SJCRH30 (cell line): ENCODE measurements at regions not wholly inside any gene's neighbourhood (a gene's known extent, or its start where the extent isn't known, plus 50 kb on each side); places are given as distances from the start of the nearest gene placed in this dataset.
"Not testable (repeated sequence)": the region's sequence is repeated elsewhere in the genome, so short reads cannot be mapped to it uniquely, and the experiment has no call there.

Experiments used
- DNase-seq, 2 experiments: peaks; one replicate each; pipeline ENCODE4 v3.0.0-alpha.2; 2015 to 2020
- H3K27ac ChIP-seq: fragments of 250-450 bp; sonication (Bioruptor Pico); 2 replicates; pipeline ENCODE4 v1.5.1; 2020; ENCODE audit warnings: mild to moderate bottlenecking, moderate library complexity
- H3K27me3 ChIP-seq: fragments of 250-450 bp; sonication (Bioruptor Pico); 2 replicates; pipeline ENCODE4 v1.5.1; 2020; ENCODE audit warnings: mild to moderate bottlenecking, moderate library complexity
- H3K36me3 ChIP-seq: fragments of 250-450 bp; sonication (Bioruptor Pico); 2 replicates; pipeline ENCODE4 v1.5.1; 2020; ENCODE audit warnings: mild to moderate bottlenecking, moderate library complexity
- H3K4me1 ChIP-seq: fragments of 250-450 bp; sonication (Bioruptor Pico); 2 replicates; pipeline ENCODE4 v1.5.1; 2020; ENCODE audit warnings: mild to moderate bottlenecking, moderate library complexity
- H3K4me3 ChIP-seq: fragments of 250-450 bp; sonication (Bioruptor Pico); 2 replicates; pipeline ENCODE4 v1.5.1; 2020; ENCODE audit warnings: mild to moderate bottlenecking, moderate library complexity
- H3K9me3 ChIP-seq: fragments of 250-450 bp; sonication (Bioruptor Pico); replicated peaks from 2 replicates; pipeline ENCODE4 v1.5.1; 2020; ENCODE audit warnings: mild to moderate bottlenecking, moderate library complexity

DNA sequence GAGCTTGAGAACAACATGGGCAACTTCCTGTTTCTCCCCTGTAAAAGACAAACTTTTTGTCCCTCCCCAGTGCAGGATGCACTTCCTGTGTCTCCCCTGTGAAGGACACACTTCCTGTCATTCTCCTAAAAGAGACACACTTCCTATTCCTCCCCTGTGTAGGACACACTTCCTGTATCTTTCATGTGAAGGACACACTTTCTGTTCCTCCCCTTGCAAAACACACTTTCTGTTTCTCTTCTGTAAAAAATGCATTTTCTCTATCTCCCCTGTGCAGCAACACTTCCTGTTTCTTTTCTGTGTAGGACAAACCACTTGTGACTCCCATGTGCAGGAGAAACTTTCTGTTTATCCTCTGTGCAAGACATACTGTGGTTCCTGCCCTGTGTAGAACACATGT, 488.6 kb upstream of the USP9Y start:
- Histone ChIP-seq H3K4me3 (no peak overlapping the region), H3K36me3 (no peaks in the 10 kb centered on the region), H3K4me1 (no peaks in the 10 kb centered on the region), H3K9me3 (no peaks in the 10 kb centered on the region), H3K27me3 (no peaks in the 10 kb centered on the region), H3K27ac (no peak overlapping the region)
- DNase-seq = no peak

DNA sequence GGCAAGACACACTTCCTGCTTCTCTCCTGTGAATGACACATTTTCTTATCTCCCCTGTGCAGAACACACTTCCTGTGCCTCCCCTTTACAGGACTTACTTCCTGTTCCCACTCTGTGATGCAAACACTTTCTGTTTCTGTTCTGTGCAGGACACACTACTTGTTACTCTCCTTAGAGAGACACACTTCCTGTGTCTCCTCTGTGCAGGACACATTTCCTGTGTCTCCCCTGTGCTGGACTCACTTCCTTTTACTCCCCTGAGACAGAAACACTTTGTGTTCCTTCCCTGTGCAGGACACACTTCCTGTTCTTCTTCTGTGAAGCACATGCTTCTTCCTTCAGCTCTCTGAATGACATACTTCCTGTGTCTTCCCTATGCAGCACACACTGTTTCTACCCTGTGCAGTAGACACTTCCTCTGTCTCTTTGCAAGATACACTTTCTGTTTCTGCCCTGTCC, 485.4 kb upstream of the USP9Y start:
- Histone ChIP-seq H3K36me3 (no peaks in the 10 kb centered on the region), H3K4me3 (no peak overlapping the region), H3K27me3 (no peaks in the 10 kb centered on the region), H3K27ac (no peak overlapping the region), H3K9me3 (no peaks in the 10 kb centered on the region), H3K4me1 (no peaks in the 10 kb centered on the region)
- no peak for DNase-seq

DNA sequence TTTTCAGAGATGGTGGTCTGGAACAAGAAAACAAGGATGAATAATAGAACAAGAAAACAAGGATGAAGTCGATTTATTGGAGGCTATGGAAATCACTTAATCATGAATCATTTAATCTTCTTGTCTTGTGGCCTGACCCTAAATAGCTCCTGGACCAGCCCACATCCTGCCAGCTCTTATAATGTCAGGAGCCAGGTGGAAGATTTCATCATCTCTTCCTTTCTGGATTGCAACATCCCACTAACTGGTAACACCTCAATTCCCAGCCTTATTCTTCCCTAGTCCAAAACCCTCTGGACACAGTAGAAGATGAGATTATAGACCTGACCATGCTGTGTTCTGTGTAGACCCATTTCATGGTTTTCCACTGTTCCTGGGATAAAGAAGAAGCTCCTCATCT, 470.1 kb upstream of the USP9Y start:
- no peak overlapping the region for H3K27ac ChIP-seq
- H3K4me3 ChIP-seq = no peak overlapping the region
- H3K9me3 ChIP-seq = no peaks in the 10 kb centered on the region
- H3K27me3 ChIP-seq = no peaks in the 10 kb centered on the region
- DNase-seq = no peak
- H3K4me1 ChIP-seq = no peaks in the 10 kb centered on the region
- no peaks in the 10 kb centered on the region for H3K36me3 ChIP-seq

DNA sequence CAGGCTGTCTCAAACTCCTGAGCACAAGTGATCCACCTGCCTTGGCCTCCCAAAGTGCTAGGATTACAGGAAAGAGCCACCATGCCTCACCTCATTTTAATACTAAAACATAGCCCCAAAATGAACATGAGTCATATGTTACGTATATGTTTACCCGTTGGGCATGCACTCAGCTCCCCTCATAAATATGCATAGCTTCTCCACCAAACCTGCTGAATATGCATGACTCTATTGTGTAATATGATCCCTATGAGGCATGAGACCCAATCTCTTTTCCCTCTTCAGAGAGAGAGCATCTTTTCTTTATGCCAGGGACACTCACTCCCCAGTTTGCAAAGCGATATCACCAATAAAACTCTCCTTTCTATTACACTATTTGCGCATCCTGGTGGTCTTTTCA, 464.6 kb upstream of the USP9Y start:
- Histone ChIP-seq H3K4me3 (no peak overlapping the region), H3K4me1 (no peaks in the 10 kb centered on the region), H3K36me3 (no peaks in the 10 kb centered on the region), H3K27ac (no peak overlapping the region), H3K27me3 (no peaks in the 10 kb centered on the region), H3K9me3 (no peaks in the 10 kb centered on the region)
- DNase-seq = no peak

DNA sequence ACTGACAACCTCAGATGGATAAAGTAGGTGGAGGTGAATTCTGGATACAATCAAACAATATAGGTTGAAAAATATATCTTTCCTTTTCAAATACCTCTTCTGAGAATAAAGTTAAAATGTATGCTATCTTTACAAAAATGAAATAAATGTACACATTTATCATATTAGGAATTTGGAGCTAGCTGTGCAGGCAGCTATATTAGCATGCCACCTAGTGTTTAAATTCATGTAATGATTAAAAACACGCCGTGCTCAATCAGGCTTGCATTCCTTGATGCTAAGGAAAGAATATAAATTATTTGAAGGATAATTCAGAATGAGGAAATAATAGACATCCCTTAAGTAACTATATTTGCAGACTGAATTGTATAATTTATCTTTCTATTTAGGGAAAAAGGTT, 460.7 kb upstream of the USP9Y start:
- H3K27ac ChIP-seq, H3K36me3 ChIP-seq, H3K27me3 ChIP-seq, H3K4me3 ChIP-seq, H3K9me3 ChIP-seq, DNase-seq, H3K4me1 ChIP-seq: not testable (repeated sequence)

DNA sequence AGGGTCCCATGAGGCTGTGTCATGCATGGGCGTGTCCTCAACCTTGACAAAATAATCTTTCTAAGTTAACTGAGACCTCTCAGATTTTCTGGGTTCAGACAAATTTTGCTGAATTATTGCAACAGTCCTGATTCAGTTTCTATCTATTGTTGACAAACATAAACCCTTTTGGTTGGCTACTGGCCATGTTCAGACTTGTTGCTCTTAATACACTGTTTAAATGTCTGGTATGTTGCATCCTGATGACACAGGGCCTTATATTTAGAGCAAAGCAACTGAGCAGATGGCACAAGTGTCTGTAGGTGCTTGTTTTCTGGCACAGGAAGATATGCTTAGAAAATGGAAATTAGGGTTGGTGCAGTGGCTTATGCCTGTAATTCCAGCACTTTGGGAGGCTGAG, 456.9 kb upstream of the USP9Y start:
- Histone ChIP-seq H3K4me3 (no peak overlapping the region), H3K27ac (no peak overlapping the region), H3K4me1 (no peaks in the 10 kb centered on the region), H3K9me3 (no peaks in the 10 kb centered on the region), H3K36me3 (no peaks in the 10 kb centered on the region), H3K27me3 (no peaks in the 10 kb centered on the region)
- no peak for DNase-seq

DNA sequence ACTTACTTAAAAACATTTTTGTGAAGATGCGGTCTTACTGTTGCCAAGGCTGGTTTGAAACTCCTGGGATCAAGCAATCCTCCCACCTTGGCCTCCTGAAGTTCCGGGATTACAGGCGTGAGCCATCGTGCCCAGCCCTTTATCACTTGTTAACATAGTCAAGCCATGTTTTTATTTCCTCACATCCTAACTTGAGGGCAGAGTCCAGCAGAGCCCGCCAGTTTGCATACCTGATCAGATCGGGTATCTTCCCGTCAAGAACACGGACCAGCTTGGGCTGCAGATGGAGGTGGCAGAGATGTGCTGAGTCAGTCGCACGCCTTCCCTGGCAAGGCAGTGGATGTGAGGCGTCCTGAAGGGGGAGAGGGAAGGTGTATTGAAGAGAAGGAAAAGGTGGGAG, 447.3 kb upstream of the USP9Y start:
- Histone ChIP-seq H3K4me1 (no peaks in the 10 kb centered on the region), H3K9me3 (no peaks in the 10 kb centered on the region), H3K36me3 (no peaks in the 10 kb centered on the region), H3K27ac (no peak overlapping the region), H3K27me3 (no peaks in the 10 kb centered on the region), H3K4me3 (no peak overlapping the region)
- no peak for DNase-seq

DNA sequence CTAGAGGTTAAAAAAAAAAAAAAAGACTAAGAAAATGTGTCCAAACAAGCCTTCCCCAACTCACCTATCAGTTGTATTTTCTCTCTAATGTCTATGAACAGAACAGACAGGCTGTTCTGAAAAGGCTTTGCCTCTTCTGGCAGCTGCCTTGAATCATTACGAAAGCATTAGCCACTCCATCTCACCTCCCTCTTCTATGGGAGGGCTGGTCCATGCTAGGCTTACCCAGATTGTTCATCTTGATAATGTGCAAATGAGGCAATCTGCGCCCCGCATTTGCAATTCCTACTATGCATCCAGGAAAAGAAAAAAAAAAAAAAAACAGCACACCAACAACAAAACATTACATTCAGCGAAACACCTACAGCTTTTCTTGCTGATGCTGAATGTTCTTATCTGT, 429.9 kb upstream of the USP9Y start:
- H3K27ac ChIP-seq = no peak overlapping the region
- DNase-seq = no peak
- H3K27me3 ChIP-seq = no peaks in the 10 kb centered on the region
- H3K36me3 ChIP-seq = no peaks in the 10 kb centered on the region
- H3K9me3 ChIP-seq = no peaks in the 10 kb centered on the region
- no peak overlapping the region for H3K4me3 ChIP-seq
- no peaks in the 10 kb centered on the region for H3K4me1 ChIP-seq

DNA sequence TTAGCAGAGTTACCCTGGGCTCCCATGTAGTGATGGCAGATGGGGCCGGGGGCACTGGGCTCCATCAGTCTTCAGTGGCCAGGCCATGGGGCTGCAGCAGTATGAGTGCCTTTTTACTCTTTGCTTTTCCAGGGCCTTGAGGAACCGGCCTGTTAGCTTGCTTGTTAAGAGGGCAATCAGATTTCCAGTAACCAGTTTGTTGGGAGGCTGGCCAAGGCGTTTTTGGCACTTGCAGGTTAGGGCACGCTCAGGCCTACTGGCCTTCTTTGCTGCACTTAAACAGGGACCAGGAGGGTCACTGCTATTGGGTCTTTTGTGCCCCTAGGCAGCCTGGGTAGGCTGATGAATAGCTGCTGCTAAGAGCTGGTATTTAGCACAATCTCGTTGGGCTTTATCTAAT, 415.4 kb upstream of the USP9Y start:
- Histone ChIP-seq H3K27ac (no peak overlapping the region), H3K36me3 (no peaks in the 10 kb centered on the region), H3K9me3 (no peaks in the 10 kb centered on the region), H3K27me3 (no peaks in the 10 kb centered on the region), H3K4me3 (no peak overlapping the region), H3K4me1 (no peaks in the 10 kb centered on the region)
- DNase-seq = no peak

DNA sequence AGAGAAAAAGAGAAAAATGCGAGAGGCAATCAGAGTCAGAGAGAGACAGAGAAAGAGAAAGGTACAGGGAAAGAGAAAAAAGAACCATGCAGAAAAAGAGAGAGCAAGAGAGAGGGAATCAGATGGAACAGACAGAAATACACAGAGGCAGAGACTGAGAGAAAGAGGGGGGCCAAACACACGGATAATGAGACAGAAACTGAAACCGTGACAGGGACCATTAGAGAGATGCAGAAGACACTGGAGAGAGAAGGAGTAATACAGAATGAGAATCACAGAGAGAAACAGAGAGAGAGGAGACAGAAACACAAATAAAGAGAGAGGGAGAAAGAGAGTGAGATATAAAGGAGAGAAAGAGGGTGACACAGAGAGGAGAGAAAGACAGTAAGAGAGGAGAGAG, 412.1 kb upstream of the USP9Y start:
- no peaks in the 10 kb centered on the region for H3K27me3 ChIP-seq

DNA sequence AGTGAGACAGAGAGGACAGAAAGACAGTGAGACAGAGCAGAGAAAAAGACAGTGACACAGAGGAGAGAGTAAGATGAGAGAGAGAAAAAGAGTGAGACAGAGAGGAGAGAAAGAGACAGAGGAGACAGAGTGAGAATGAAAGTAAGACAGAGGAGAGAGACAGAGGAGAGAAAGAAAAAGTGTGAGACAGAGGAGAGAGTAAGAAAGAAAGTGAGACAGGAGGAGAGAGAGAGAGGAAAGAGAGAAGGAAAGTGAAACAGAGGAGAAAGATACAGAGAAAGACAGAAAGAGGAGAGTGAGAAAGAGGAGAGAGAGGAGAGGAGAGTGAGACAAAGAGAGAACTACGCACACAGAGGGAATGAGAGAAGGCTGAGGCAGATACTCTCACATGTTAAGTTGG, 411.6 kb upstream of the USP9Y start:
- no peaks in the 10 kb centered on the region for H3K27me3 ChIP-seq
- H3K9me3 ChIP-seq = no peaks in the 10 kb centered on the region
- no peak overlapping the region for H3K4me3 ChIP-seq
- H3K27ac ChIP-seq = no peak overlapping the region
- no peaks in the 10 kb centered on the region for H3K4me1 ChIP-seq
- DNase-seq = no peak
- H3K36me3 ChIP-seq = no peaks in the 10 kb centered on the region

More for the DNA sequence above, 412.1 kb upstream of the USP9Y start:
- no peaks in the 10 kb centered on the region for H3K9me3 ChIP-seq
- no peaks in the 10 kb centered on the region for H3K4me1 ChIP-seq
- H3K27ac ChIP-seq = no peak overlapping the region
- no peaks in the 10 kb centered on the region for H3K36me3 ChIP-seq
- DNase-seq = no peak
- no peak overlapping the region for H3K4me3 ChIP-seq

DNA sequence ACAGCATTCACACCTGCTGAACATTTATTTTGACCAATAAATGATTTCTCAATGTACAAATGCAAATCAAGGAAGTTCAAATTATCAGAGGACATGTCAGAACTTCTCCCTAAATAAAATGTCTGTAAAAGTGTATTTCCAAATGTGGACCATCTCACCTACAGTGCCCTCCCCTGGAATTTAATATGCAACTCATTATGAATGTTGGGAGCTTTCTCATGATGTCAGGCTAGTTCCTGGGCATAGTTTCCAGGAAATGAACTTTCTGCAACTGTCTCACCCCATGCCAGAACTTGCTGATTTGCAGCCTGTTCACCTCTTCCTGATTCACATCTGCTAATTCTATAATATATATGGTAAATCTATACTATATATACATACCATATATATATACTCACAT, 408.5 kb upstream of the USP9Y start:
- DNase-seq = no peak
- H3K27me3 ChIP-seq = no peaks in the 10 kb centered on the region
- H3K4me3 ChIP-seq = no peak overlapping the region
- H3K9me3 ChIP-seq = no peaks in the 10 kb centered on the region
- H3K4me1 ChIP-seq = no peaks in the 10 kb centered on the region
- no peak overlapping the region for H3K27ac ChIP-seq
- H3K36me3 ChIP-seq = no peaks in the 10 kb centered on the region

DNA sequence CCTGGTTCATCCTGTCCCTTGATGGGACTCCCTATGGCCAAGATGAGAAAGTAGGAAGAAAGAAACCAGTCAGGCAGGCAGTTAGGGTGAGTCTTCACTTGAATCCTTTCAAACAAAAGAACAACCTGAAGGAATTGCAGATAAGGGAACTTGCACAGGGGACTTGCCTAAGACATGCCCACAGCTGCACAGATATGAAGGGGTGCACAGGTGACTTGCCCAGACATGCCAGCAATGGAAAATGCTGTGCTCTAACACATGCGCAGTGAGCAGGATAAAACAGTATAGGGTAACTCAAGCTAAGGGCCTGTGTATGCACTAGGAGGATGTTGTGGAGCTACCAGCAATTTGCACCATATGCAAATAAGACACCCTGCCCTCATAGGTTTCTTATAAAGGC, 404.6 kb upstream of the USP9Y start:
- H3K27me3 ChIP-seq = no peaks in the 10 kb centered on the region
- H3K4me1 ChIP-seq = no peaks in the 10 kb centered on the region
- no peak overlapping the region for H3K4me3 ChIP-seq
- no peak overlapping the region for H3K27ac ChIP-seq
- DNase-seq = no peak
- no peaks in the 10 kb centered on the region for H3K9me3 ChIP-seq
- H3K36me3 ChIP-seq = no peaks in the 10 kb centered on the region

DNA sequence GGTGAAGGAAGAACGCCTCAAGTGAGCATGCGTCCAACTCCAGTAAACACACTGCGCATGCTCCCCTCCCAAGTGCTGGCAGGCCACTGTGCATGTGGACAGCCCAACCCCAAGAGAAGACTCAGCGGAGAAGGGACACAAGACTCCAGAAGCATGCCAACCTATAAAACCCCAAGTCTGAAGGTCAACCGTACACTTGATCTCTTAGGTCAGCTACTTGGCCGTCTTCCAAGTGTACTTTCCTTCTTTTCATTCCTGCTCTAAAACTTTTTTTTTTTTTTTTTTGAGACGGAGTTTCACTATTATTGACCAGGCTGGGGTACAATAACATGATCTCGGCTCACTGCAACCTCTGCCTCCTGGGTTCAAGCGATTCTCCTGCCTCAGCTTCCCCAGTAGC, 401.2 kb upstream of the USP9Y start:
- not testable (repeated sequence) for H3K36me3 ChIP-seq, H3K9me3 ChIP-seq, H3K4me1 ChIP-seq, H3K27me3 ChIP-seq, H3K4me3 ChIP-seq, H3K27ac ChIP-seq
- DNase-seq = peak; percentile 0

DNA sequence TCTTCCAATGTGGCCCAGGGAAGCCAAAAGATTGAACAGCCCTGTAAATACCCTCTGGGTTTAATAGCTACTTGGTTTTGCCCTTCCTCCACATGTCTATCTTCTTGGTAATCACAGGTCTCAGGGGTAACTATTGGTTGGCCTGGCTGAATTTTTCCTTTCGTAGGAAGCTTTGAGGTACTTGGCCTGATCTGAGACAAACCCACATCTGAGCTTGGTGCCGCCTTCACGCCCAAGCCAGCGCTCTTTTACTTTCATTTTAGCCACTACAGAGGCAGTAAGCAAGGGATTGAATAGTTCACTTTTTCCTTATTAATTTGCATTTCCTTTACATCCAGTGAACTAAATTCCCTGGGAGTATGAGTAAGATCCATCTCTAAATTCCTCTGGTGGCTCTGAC, 397.6 kb upstream of the USP9Y start:
- no peak overlapping the region for H3K4me3 ChIP-seq
- H3K36me3 ChIP-seq = no peaks in the 10 kb centered on the region
- no peaks in the 10 kb centered on the region for H3K27me3 ChIP-seq
- DNase-seq = no peak
- H3K4me1 ChIP-seq = no peaks in the 10 kb centered on the region
- no peak overlapping the region for H3K27ac ChIP-seq
- H3K9me3 ChIP-seq = no peaks in the 10 kb centered on the region

DNA sequence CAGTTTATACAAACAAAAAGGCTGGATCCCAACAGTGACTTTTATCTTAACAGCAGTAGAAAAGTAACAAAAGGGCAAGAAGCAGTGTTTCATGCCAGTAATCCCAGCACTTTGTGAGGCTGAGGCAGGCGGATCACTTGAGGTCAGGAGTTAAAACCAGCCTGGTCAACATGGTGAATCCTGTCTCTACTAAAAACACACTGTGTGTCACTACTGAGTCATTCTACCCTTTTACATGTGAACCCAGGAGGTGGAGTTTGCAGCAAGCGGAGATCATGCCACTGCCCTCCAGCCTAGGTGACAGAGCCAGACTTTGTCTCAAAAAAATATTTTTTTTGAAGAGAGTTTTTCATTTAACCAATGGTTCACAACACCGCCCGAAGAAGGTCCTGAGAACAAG, 395.6 kb upstream of the USP9Y start:
- DNase-seq = no peak
- H3K9me3 ChIP-seq = no peaks in the 10 kb centered on the region
- no peaks in the 10 kb centered on the region for H3K4me1 ChIP-seq
- no peaks in the 10 kb centered on the region for H3K27me3 ChIP-seq
- H3K27ac ChIP-seq = no peak overlapping the region
- H3K36me3 ChIP-seq = no peaks in the 10 kb centered on the region
- no peak overlapping the region for H3K4me3 ChIP-seq

DNA sequence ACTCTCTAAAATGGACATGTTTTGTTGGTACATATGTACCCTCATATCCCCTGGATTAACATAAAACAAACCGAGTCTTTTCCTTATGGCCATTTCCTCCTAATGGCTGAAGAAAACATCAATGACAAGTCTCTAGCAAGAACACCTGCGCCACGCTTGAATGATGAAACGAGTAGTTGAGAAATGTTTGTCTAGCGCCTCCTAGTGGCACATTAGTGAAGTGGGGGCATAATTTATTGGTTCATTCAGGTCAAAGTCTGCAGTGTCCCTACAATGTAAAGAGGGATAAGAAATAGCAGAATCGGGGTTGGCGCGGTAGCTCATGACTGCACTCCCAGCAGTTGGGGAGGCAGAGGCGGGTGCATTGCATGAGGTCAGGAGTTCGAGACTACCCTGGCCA, 391.8 kb upstream of the USP9Y start:
- no peaks in the 10 kb centered on the region for H3K9me3 ChIP-seq

More for the DNA sequence above, 391.8 kb upstream of the USP9Y start:
- DNase-seq = no peak
- no peaks in the 10 kb centered on the region for H3K4me1 ChIP-seq
- H3K27me3 ChIP-seq = no peaks in the 10 kb centered on the region
- H3K4me3 ChIP-seq = no peak overlapping the region
- H3K36me3 ChIP-seq = no peaks in the 10 kb centered on the region
- no peak overlapping the region for H3K27ac ChIP-seq
